GM06990 (cell line): ENCODE measurements at regions not wholly inside any gene's neighbourhood (a gene's known extent, or its start where the extent isn't known, plus 50 kb on each side); places are given as distances from the start of the nearest gene placed in this dataset.
A peak's percentile ranks its signal among the peaks of the same experiment; 100 is the strongest.
"Not testable (repeated sequence)": the region's sequence is repeated elsewhere in the genome, so short reads cannot be mapped to it uniquely, and the experiment has no call there.

Experiments
- DNase-seq: peaks from one replicate; pipeline ENCODE4 v3.0.0-alpha.2; 2011; ENCODE audit not compliant: insufficient read length; ENCODE audit errors: extremely low read depth
- H3K27me3 ChIP-seq: replicated peaks from 2 replicates; pipeline ENCODE4 v1.6.0; 2011; ENCODE audit warnings: low read length; ENCODE audit not compliant: control insufficient read depth, insufficient read depth
- H3K36me3 ChIP-seq: 2 replicates; pipeline ENCODE4 v1.5.1; 2011; ENCODE audit warnings: low read length; ENCODE audit not compliant: control insufficient read depth, insufficient read depth
- H3K4me3 ChIP-seq: replicated peaks from 2 replicates; pipeline ENCODE4 v1.5.1; 2011; ENCODE audit warnings: low read depth, mild to moderate bottlenecking, control low read depth, low read length
- CTCF ChIP-seq: IDR thresholded peaks from 2 replicates; pipeline ENCODE4 v1.5.1; 2011; ENCODE audit warnings: low read length, control low read depth, mild to moderate bottlenecking, inconsistent platforms; ENCODE audit not compliant: insufficient read depth, poor library complexity, severe bottlenecking

GRCh38 chr6:134426623-134427022, 108.7 kb upstream of the SGK1 start:
- TF ChIP-seq CTCF, result no peak
- Histone ChIP-seq H3K4me3 (no peak overlapping the region), H3K36me3 (no peaks in the 10 kb centered on the region), H3K27me3 (no peaks in the 10 kb centered on the region)
- DNase-seq, result no peak

GRCh38 chr6:134425917-134426316, 108.0 kb upstream of the SGK1 start:
- not testable (repeated sequence) for H3K36me3 ChIP-seq, H3K4me3 ChIP-seq

GRCh38 chr6:134425513-134425912, 107.6 kb upstream of the SGK1 start:
- no peaks in the 10 kb centered on the region for H3K36me3 ChIP-seq
- TF ChIP-seq CTCF, result no peak
- DNase-seq, result no peak

More at GRCh38 chr6:134425917-134426316, 108.0 kb upstream of the SGK1 start:
- H3K27me3 ChIP-seq, DNase-seq: not testable (repeated sequence)

GRCh38 chr6:134424798-134425170, 106.9 kb upstream of the SGK1 start:
- H3K27me3 ChIP-seq, result no peaks in the 10 kb centered on the region
- no peaks in the 10 kb centered on the region for H3K36me3 ChIP-seq
- H3K4me3 ChIP-seq, result no peak overlapping the region
- no peak for TF ChIP-seq CTCF
- DNase-seq, result no peak

More at GRCh38 chr6:134425513-134425912, 107.6 kb upstream of the SGK1 start:
- H3K4me3 ChIP-seq, result no peak overlapping the region
- H3K27me3 ChIP-seq, result no peaks in the 10 kb centered on the region

- no peak for DNase-seq
- no peak for TF ChIP-seq CTCF
- H3K27me3 ChIP-seq, result no peaks in the 10 kb centered on the region
- no peaks in the 10 kb centered on the region for H3K36me3 ChIP-seq
- no peak overlapping the region for H3K4me3 ChIP-seq
Observed at GRCh38 chr6:134424165-134424797, 106.4 kb upstream of the SGK1 start.

- Histone ChIP-seq H3K4me3 (no peak overlapping the region), H3K27me3 (no peaks in the 10 kb centered on the region), H3K36me3 (no peaks in the 10 kb centered on the region)
- DNase-seq, result peak; percentile 9
- no peak for TF ChIP-seq CTCF
Observed at GRCh38 chr6:134422426-134423231, 104.7 kb upstream of the SGK1 start.
